GM21381 (cell line): ENCODE measurements at regions not wholly inside any gene's neighbourhood (a gene's known extent, or its start where the extent isn't known, plus 50 kb on each side); places are given as distances from the start of the nearest gene placed in this dataset.

Experiments used
- ATAC-seq: cut with Tn5 transposase; IDR thresholded peaks from one replicate; pipeline ENCODE4 v1.9.1; 2021; ENCODE audit warnings: mild to moderate bottlenecking, moderate library complexity; ENCODE audit not compliant: unreplicated experiment

- no peak for ATAC-seq
Measured at GRCh38 chr10:6660460-6660859, 80.4 kb upstream of the PRKCQ start.

GRCh38 chr10:6659451-6659850, 79.4 kb upstream of the PRKCQ start:
- no peak for ATAC-seq

- ATAC-seq, result no peak
Measured at GRCh38 chr10:6657669-6658068, 77.6 kb upstream of the PRKCQ start.

GRCh38 chr10:6657196-6657595, 77.1 kb upstream of the PRKCQ start:
- ATAC-seq, result no peak

GRCh38 chr10:6654571-6654970, 74.5 kb upstream of the PRKCQ start:
- ATAC-seq, result no peak

- ATAC-seq, result no peak
Measured at GRCh38 chr10:6650586-6650985, 70.5 kb upstream of the PRKCQ start.

GRCh38 chr10:6649903-6650302, 69.8 kb upstream of the PRKCQ start:
- no peak for ATAC-seq

- no peak for ATAC-seq
Measured at GRCh38 chr10:6648894-6649720, 69.0 kb upstream of the PRKCQ start.

GRCh38 chr10:6647811-6648526, 67.9 kb upstream of the PRKCQ start:
- no peak for ATAC-seq

GRCh38 chr10:6643962-6644361, 63.9 kb upstream of the PRKCQ start:
- ATAC-seq, result no peak

- ATAC-seq, result no peak
Measured at GRCh38 chr10:6642876-6643275, 62.8 kb upstream of the PRKCQ start.

- no peak for ATAC-seq
Measured at GRCh38 chr10:6640433-6641040, 60.5 kb upstream of the PRKCQ start.

GRCh38 chr10:6637053-6637452, 57.0 kb upstream of the PRKCQ start:
- ATAC-seq, result no peak

GRCh38 chr10:6635784-6636183, 55.7 kb upstream of the PRKCQ start:
- ATAC-seq, result no peak
